Glomerular visceral epithelial cell (primary cell): ENCODE measurements at regions not wholly inside any gene's neighbourhood (a gene's known extent, or its start where the extent isn't known, plus 50 kb on each side); places are given as distances from the start of the nearest gene placed in this dataset.
"Not testable (repeated sequence)": the region's sequence is repeated elsewhere in the genome, so short reads cannot be mapped to it uniquely, and the experiment has no call there.

ENCODE experiments used
- DNase-seq: peaks from one replicate; pipeline ENCODE4 v3.0.0-alpha.2; 2016; ENCODE audit errors: extremely low spot score

DNA sequence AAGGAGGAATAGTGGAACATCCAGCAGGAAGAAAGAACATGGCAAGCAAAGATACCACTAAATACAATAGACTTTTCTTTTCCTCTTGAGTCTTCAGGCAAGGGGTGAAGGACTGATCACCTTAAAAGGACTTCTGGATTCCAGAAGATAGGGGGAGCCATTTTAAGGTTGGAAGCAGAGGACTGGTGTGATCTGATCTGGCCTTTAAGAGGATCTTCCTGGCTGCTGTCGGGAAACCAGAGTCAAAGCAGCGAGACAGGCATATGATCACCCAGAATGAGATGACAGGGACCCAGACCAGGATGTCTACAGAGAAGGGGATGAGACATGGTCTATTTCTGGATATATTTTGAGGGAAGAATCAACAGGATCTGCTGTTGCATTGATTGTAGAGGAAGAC is 558.0 kb downstream of the STK39 start:
- DNase-seq = no peak

DNA sequence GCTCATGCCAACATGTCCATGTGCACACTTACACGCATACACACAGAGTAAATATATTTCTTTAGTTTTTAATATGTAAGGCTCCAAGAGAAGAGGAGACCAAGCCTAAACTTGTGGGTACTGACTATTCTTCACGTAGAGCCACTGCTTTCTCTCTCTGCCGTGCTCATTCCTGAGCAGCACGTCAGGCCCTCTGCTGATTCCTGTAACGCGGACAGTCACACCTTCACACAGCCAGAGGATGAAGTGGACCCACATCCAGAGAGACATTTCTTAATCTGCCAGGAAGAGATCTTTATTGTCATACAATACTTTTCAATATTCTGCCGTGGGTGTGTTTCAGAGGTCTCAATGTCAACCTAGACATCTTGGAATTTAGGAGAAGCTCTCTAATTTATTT is 560.7 kb downstream of the STK39 start:
- DNase-seq = peak; percentile 20

DNA sequence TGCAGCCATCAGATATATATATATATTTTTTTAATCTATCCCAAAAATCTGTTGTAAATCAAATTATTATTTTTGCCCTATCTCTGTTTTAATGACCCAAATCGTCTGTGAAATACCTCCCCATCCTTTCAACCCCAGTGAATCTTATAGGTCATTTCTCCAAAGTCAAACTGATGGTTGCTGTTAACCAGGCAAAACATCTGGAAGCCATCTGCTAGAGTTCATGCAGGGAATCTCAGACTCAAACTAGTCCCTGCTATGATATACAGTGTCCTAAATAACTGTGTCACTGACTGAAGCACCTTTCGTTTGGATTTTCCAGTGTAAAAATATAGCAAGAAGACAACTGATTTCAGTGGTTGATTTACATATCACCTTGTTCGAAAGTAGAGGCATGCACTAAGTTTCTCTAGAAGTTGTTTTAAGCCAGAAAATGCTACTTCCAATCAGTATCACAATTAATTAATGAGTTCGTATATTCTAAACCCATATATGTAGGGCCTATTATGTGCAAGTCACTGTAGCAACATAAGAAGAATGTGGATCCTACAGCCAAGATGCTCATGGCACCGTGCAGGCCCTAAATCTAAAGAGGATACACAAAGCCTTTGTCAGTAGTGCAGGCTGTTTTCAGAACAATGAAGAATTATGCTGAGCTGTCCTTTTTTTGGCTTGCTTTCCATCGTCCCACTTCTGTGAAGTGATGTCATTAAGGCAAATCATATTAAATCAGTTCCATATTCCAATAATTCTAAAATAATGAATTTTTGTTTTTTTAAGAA is 566.0 kb downstream of the STK39 start:
- DNase-seq = no peak

DNA sequence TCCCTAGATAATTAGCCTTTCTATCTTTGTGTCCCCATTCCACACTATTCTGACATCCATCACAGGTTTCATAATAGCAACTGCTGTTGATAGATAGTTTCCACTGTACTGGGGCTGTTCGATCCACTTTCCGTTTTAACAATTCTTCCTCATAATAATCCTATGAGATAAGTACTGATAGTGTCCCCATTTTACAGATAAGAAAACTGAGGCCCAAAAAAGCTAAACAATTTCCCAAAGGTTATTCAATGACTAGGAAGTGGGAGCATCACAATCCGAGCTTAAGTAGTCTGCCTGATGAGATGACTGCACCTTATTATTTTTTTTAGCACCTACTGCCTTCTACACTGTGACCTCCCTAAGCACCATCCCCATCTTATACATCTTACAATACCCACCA is 569.2 kb downstream of the STK39 start:
- no peak for DNase-seq

DNA sequence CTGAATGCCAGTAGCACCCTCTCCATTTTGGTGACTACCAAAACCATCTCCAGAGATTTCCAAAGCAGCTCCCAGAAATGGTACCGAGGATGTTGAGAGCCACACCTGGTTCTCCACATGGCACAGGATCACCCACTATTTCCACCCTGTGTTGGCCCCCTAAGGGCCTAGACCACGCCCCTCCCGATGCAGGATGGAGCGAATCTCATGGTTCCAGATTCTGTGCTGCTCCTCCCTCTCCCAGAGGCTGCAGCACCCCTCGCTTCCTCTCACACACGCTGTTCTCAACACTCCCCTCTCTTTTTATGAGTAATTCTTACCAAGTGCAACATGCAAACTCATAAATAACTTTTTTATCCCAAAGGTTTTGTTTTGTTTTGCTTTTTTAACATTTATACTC is 571.5 kb downstream of the STK39 start:
- no peak for DNase-seq

DNA sequence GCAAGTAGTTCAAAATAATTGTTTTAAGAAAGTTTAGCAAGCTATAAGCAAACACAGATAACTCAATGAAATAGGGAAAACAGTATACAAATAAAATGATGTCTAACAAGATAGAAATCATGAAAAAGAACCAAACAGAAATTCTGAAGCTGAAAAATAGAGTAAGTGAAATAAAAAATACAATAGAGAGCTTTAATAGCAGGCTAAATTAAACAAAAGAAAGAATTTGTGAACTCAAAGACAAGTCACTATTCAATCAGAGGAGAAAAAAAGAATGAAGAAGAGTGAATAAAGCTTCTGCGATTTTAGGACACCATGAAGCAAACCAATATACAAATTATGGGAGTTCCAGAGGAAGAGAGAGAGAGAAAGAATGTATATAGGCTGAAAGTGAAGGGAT is 576.8 kb downstream of the STK39 start:
- no peak for DNase-seq

DNA sequence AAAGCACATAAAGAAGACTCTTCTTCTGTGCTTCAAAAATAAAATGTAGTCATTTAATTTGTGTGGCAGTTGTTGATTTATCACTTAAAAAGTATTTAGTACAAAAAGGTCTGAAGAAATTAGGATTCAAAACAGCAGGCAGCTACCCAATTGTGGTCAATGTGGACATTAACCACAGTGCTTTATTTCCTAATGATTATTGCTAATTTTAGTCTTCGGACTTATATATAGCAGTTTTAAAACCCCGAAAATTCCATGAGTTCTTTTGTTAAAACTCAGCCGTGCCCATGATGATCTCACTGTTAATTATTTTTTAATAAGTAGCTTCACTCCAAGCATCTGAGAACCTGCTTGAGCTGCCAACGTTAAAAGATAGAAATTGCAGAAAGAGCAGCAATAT is 594.3 kb downstream of the STK39 start:
- DNase-seq = no peak

DNA sequence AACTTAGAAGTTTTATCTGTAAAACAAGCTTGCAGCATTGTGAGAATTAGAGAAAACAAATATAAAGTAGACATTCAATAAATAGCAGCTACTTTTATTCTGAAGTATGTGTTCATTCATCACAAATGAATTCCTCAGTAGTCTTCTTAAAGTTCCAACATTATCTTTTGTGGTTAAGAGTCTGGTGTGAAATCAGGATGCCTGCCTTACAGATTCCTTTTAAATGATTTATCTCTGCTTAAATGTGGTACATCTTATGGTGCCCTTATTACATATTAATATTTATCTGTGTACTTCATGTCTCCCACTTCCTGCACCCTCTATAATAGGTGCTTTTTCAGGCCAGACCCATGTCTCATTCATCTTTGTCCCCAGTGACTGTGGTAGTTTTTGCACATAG is 595.0 kb downstream of the STK39 start:
- DNase-seq = peak; percentile 20

DNA sequence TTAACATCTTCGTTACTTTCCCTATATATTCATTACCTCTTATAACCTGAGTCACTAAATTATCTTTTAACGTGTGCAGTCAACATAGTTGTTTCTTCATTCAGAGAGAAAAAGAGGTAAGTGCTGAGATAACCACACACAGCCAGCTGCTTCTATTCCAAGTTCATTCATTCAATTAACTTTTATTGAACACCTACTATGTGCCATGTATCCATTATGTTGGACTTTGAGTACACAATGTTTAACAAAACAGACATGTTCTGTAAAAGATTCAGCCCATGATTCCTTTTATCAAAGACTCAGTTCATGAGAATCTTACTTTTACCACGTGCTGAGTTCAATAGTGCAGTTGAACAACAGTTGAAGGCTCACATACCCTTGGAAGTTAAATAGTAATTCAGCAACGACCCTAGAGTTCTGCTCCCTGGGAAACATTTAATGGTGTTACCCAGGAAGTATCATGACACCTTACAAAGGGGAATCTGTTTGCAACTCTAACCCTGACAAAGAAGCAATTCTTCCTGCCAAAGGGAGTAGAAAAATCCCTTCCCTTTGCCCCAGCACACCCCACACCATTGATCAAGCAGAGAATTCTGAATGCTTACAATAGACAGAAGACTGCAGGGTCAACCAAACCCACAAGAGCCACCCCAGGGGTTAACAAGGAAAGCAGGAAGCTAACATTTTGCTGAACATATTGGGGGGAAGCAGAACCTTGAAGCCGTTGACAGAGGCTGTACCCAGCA is 595.8 kb downstream of the STK39 start:
- no peak for DNase-seq

DNA sequence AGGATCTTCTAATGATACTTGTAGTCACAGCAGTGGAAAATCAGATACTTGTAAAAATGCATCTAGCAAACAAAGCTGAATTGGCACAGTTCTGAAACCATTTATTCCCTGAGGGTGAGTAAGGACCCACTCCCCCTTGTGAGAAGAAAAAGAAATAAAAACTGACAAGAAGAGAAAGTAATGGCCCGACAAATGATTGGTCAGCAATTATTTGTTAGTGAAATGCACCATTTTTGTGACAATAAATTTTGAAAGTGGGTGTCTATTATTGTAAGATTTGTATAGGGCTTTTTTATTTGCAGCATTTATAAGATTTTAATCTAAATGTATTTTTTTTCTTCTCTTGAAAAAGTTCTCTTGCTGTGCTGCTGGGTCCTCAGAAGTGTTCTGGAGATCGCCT is 600.8 kb downstream of the STK39 start:
- no peak for DNase-seq

DNA sequence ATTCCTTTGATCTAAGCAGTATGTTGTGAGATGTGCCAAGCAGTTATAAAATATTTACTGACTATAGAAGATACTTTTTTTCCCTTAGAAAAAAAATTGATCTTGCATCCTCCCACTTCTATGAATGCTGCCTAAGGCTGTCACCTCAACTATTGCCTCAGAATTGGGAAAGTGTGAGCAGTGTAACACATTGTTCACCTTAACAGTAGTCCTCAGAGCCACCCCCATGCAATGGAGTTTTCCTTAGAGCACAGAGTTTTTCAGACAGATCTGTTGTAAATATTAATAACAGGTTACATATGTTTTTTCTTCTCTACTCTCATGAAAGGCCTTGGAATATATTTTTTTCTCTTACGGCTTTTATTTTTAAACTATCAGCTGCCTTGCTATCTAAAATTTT is 607.3 kb downstream of the STK39 start:
- DNase-seq = no peak

DNA sequence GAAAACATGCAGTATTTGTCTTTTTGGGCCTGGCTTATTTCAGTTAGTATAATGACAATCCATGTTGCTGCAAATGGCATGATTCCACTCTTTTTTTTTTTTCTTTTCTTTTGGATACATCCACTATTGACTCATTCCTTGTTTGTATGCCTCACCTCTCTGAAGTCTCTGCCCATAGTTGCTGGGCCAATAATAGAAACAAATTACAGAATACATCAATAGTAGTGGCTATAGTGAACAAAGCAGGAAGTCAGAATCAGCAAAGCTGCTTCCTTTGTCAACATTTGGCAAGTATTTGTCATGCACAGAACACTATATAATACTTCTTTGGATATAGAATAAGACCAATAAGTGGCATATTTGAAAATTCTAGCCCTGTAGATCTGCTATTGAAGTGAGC is 609.7 kb downstream of the STK39 start:
- no peak for DNase-seq

DNA sequence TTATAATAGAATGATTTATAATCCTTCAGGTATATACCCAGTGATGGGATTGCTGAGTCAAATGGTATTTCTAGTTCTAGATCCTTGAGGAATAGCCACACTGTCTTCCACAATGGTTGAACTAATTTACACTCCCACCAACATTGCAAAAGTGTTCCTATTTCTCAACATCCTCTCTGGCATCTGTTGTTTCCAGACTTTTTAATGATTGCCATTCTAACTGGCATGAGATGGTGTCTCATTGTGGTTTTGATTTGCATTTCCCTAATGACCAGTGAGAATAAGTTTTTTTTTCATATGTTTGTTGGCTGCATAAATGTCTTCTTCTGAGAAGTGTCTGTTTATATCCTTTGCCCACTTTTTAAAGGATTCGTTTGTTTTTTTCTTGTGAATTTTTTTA is 615.1 kb downstream of the STK39 start:
- DNase-seq = not testable (repeated sequence)

DNA sequence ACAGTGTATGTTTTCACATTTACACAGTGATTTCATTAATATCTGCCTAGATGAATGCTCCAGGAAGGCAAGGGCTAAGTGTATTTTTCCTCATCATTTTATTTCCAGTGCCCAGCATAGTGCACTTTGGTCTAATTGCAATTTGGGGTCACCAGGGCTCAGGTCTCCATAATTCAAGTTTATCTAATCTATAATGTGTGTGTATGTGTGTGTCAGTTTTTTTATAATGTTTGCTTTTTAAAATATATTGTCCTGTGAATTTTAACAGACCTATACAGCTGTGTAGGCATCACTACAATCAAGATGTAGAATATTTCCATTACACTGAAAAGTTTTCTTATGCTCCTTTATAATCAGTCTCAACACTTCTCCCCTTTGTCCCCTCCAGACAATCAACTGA is 620.4 kb downstream of the STK39 start:
- DNase-seq = no peak

DNA sequence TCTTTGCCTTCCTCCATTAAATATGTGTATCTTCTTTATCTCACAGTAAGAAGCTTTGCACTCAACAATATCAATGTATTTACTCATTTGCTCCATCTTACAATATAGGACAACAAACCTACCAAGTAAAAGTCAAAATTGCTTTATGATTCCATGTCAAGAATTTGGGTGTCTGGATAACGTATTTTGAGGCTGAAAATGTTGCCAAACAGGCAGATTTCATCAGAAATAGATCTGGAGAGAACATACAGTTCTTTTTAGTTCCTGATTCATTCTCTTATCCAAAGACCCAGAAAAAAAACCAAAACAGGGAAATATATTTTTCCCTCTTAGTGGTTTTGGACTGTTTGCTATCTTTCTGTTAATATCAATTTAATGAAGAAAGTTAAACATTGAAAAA is 621.1 kb downstream of the STK39 start:
- DNase-seq = no peak

DNA sequence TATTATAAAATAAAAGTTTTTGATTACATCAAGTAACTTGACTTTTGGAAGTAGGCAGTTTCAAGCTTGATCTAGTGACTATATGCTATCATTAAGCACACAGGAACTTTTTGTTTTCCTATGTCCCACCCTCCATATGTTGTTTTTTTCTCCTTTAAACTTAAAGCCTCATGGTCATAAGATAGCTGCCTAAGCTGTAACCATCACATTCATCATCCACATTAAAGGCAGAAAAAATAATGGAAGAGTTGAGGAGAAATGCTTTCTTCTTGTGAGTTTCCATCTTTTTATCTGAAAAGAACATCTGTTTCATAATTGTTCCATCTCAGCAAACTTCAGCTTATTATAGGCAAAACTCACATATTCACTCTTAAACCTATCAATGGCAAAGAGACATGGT is 630.4 kb downstream of the STK39 start:
- DNase-seq = no peak

DNA sequence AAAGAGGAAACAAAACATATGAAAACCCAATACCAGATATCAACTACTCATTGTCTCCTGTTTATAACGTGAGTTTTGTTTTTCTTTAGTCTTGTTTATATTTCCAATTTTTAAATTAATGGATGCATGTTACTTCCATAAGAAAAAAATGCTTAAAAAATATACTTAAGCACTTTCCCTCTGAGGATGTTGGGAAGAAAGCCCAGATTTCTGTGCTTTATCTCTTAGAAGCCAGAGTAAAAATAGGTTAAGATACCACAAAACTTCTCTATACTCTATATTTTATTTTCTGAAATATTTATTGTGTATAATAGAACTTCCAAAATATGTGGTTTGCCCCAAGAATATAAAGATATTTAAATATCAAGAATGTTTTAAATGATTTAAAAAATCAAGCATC is 633.9 kb downstream of the STK39 start:
- DNase-seq = no peak

DNA sequence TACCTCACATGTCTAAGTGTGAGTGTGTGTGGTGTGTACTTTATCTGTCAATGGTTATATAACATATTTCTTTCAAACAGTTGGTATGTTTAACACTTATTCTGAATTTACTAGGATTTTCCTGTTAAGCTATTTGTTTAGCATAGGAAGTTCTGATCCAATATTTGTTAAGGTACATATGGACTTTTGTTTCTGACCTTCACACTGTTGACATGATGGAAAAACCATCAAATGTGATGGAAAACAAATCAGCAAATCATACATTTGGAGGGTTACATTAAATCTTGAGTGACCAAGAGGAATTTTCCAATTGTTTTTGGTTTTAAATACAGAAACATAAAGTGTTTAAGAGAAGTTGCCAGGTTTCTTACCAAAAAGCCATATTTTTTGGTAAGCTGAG is 638.9 kb downstream of the STK39 start:
- DNase-seq = no peak

DNA sequence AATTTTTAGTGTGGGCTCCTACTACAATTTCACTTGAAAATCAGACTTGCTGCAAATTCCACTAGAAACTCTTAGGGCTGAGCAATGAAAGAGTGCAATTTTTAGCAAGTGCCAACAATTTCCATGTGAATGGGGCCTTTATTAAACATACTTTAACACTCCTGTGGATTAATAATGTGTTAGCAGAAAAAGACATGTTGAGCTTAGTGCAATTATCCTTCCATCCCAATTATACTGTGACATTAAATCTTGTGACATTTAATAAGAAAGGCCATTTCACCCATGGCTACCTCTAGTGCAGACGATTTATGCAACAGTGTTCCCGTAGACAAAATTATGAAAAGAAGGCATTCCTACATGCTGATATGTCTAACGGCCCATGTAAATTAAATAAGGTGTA is 639.7 kb downstream of the STK39 start:
- no peak for DNase-seq

DNA sequence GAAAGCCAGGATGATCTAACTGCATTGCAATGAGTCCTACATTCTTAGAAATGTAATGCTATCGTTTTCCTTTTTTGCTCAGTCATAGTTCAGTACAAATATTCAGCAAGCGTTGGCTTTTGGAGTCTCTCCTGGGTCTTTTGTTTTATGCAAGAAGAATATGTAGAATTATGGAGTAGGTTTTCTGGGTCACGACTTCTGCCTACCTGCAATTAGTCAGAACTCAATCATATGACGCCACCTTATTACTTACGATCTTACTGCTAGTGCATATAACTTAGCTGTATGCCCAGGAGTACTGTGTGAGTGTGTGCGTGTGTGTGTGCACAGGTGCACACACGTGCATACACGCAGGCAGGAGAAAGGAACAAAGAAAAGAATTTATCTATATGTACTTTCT is 640.2 kb downstream of the STK39 start:
- no peak for DNase-seq

DNA sequence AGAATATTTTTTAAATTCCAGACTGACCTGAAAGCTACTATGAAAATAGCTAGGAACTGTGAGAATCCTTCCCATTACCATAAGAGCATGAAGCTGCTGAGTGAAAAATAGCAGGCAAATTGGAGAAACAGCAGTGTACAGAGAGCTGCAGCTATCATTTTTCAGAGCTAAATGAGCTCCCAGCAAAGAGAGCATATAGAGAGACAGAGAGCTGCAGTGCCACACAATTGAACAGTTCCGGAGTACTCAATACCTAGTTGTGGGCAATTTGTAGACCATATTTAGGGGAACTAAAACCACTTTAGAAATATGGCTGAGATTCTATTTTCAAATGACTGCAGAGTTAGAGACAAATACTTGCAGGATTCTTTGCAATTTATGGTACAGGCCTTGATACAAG is 645.3 kb downstream of the STK39 start:
- DNase-seq = no peak

DNA sequence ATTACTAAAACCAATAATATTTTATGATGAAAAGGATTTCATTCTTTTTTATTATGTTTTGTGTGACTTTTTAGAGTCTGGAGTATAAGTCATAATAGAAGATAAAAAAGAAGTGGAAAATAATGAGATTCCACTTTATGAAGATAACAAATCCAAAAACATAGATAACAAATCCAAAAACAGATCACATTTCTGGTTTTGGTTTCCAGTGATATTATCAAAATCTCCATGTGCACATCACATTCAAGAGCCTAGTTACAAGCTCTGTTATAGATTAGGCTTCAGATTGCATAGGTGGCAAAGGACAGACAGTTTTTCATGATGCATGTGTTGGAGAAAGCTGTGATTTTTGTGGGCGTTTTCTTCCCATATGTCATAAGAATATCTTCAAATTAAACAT is 648.2 kb downstream of the STK39 start:
- DNase-seq = no peak

DNA sequence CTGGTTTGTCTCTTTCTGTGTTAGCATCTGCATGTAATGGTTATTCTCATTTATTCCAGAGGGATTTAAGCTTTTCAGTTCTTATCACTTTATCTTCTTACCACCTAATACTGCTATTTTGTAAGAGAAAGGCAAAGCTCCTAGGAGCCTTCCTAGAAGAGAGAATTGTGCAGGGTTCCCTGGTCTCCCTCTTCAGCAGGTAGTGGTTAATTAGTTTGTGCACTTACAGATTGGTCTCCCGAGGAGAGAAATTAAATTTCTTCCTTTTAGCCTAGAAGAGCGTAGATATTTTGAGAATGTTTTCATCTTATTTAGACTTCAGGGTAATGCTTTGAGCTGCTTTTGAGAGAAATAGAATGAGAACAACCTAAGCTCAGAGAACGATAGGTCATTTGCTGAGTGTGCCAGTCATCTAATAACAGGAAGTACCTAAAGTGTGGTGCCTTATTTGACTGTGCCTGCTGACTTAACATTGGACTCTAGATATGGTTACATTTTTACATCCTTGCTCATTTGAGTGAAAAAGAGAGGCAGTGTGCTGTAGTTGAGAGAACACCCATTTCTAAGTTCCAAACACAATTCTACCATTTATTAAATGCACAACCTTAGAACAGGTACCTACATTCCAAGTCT is 651.4 kb downstream of the STK39 start:
- DNase-seq = no peak
